Ovary (tissue), 3 donors: ENCODE measurements at regions not wholly inside any gene's neighbourhood (a gene's known extent, or its start where the extent isn't known, plus 50 kb on each side); places are given as distances from the start of the nearest gene placed in this dataset.

Experiments used
- EP300 ChIP-seq: sonication (generic); formaldehyde crosslinking; IDR thresholded peaks from one replicate; pipeline ENCODE4 v1.6.1; 2017; ENCODE audit warnings: antibody characterized with exemption
- TF ChIP-seq, protein P1 (sequence below), 3 donors: fragments of 450-650 bp in 2 of 3; fragments of 200-600 bp in 1 of 3; IDR thresholded peaks; one replicate each; pipeline versions ENCODE4 v1.5.1 to v1.8.0; 2016 to 2022; ENCODE audit warnings: antibody characterized with exemption in 3 of 3, mild to moderate bottlenecking in 1 of 3
- donor health status: DM: no; HTN: no; CAD: no.

DNA sequence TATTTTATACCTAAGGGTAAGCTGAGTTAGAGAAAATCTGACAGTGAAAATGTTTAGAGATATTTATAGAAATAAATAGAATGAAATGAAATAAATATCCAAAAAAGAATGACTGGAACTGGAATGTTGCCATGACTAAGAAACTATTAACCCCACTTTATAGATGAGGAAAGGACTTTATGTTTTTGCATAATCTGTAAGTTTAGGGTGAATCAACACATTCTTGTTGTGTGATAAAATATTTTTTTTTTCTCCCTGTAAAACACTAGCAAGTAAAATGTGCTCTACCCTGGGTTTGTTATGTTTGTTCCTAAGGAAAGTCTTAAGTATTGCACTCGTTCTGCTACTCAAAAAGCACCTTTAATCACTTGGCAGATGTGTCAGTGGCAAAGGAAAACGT is 83.8 kb upstream of the KL start:
- no peak for TF ChIP-seq EP300
- TF ChIP-seq, protein P1, sequence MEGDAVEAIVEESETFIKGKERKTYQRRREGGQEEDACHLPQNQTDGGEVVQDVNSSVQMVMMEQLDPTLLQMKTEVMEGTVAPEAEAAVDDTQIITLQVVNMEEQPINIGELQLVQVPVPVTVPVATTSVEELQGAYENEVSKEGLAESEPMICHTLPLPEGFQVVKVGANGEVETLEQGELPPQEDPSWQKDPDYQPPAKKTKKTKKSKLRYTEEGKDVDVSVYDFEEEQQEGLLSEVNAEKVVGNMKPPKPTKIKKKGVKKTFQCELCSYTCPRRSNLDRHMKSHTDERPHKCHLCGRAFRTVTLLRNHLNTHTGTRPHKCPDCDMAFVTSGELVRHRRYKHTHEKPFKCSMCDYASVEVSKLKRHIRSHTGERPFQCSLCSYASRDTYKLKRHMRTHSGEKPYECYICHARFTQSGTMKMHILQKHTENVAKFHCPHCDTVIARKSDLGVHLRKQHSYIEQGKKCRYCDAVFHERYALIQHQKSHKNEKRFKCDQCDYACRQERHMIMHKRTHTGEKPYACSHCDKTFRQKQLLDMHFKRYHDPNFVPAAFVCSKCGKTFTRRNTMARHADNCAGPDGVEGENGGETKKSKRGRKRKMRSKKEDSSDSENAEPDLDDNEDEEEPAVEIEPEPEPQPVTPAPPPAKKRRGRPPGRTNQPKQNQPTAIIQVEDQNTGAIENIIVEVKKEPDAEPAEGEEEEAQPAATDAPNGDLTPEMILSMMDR (IDR thresholded peaks at IDR 0.05) = no peak
